WTC11 (cell line): ENCODE measurements at regions not wholly inside any gene's neighbourhood (a gene's known extent, or its start where the extent isn't known, plus 50 kb on each side); places are given as distances from the start of the nearest gene placed in this dataset.

ENCODE experiments used
- ATAC-seq: fragments of 200-7000 bp; cut with Tn5 transposase; 2 replicates; pipeline ENCODE4 v1.10.0; 2021; ENCODE audit warnings: mild to moderate bottlenecking, moderate library complexity
- CTCF ChIA-PET: fragments of 300-600 bp; sonication (Branson Sonifier 250); formaldehyde crosslinking; loops from one replicate; lab custom pipeline; 2021; ENCODE audit warnings: antibody characterized with exemption; lab: Charles Lee
- POLR2A ChIA-PET: fragments of 350-600 bp; sonication (Branson Sonifier 250); formaldehyde crosslinking; loops from one replicate; lab custom pipeline; 2021; ENCODE audit warnings: antibody characterized with exemption; lab: Charles Lee
- DNase-seq: peaks from one replicate; pipeline ENCODE4 v3.0.0; 2021; ENCODE audit warnings: low spot score
- H3K27ac Mint-ChIP-seq: 2 replicates; pipeline ENCODE4 v1.8.0; 2021; ENCODE audit warnings: mixed read lengths
- H3K27me3 Mint-ChIP-seq: 2 replicates; pipeline ENCODE4 v1.8.0; 2021; ENCODE audit warnings: low read depth, mild to moderate bottlenecking, moderate library complexity, mixed read lengths
- H3K36me3 Mint-ChIP-seq: 2 replicates; pipeline ENCODE4 v1.8.0; 2021; ENCODE audit warnings: mixed read lengths
- H3K4me1 Mint-ChIP-seq: 2 replicates; pipeline ENCODE4 v1.8.0; 2022; ENCODE audit warnings: mixed read lengths
- H3K4me3 Mint-ChIP-seq: 2 replicates; pipeline ENCODE4 v1.8.0; 2021; ENCODE audit warnings: mild to moderate bottlenecking, moderate library complexity, mixed read lengths
- H3K9me3 Mint-ChIP-seq: 2 replicates; pipeline ENCODE4 v1.8.0; 2021; ENCODE audit warnings: mixed read lengths
- AR ChIP-seq: fragments of 250-450 bp; sonication (Bioruptor Pico); IDR thresholded peaks from 2 replicates; pipeline ENCODE4 v1.9.0; 2021; ENCODE audit warnings: mild to moderate bottlenecking
- ATF2 ChIP-seq: sonication (generic); formaldehyde crosslinking; IDR thresholded peaks from 2 replicates; pipeline ENCODE4 v1.8.1; 2022; ENCODE audit warnings: low read depth, missing genetic modification reagents, borderline replicate concordance
- CREM ChIP-seq: sonication (generic); formaldehyde crosslinking; IDR thresholded peaks from 2 replicates; pipeline ENCODE4 v1.8.1; 2022; ENCODE audit warnings: mild to moderate bottlenecking, missing genetic modification reagents, moderate library complexity
- E2F1 ChIP-seq: sonication (generic); formaldehyde crosslinking; IDR thresholded peaks from 2 replicates; pipeline ENCODE4 v1.8.0; 2022; ENCODE audit warnings: mild to moderate bottlenecking, missing genetic modification reagents
- E2F5 ChIP-seq: sonication (generic); formaldehyde crosslinking; IDR thresholded peaks from 2 replicates; pipeline ENCODE4 v1.8.1; 2022; ENCODE audit warnings: mild to moderate bottlenecking, moderate library complexity, missing genetic modification reagents
- ERG ChIP-seq: fragments of 250-450 bp; sonication (Bioruptor Pico); IDR thresholded peaks from 2 replicates; pipeline ENCODE4 v1.8.0; 2021; ENCODE audit warnings: mild to moderate bottlenecking
- ETV6 ChIP-seq: sonication (generic); formaldehyde crosslinking; IDR thresholded peaks from 2 replicates; pipeline ENCODE4 v1.8.1; 2022; ENCODE audit warnings: mild to moderate bottlenecking, missing genetic modification reagents
- FOXJ3 ChIP-seq: sonication (generic); formaldehyde crosslinking; IDR thresholded peaks from 2 replicates; pipeline ENCODE4 v1.9.0; 2021; ENCODE audit warnings: missing genetic modification reagents, mild to moderate bottlenecking, borderline replicate concordance
- FOXP4 ChIP-seq: sonication (generic); formaldehyde crosslinking; IDR thresholded peaks from 2 replicates; pipeline ENCODE4 v1.8.0; 2022; ENCODE audit warnings: mild to moderate bottlenecking, missing genetic modification reagents
- JUN ChIP-seq: sonication (generic); formaldehyde crosslinking; IDR thresholded peaks from 2 replicates; pipeline ENCODE4 v1.8.0; 2023; ENCODE audit warnings: mild to moderate bottlenecking, missing genetic modification reagents
- NFYB ChIP-seq: sonication (generic); formaldehyde crosslinking; conservative IDR thresholded peaks from 2 replicates; pipeline ENCODE4 v1.8.0; 2022; ENCODE audit warnings: low read depth, missing genetic modification reagents
- PRDM15 ChIP-seq: sonication (generic); formaldehyde crosslinking; IDR thresholded peaks from 2 replicates; pipeline ENCODE4 v1.8.0; 2022; ENCODE audit warnings: missing genetic modification reagents
- ZBTB21 ChIP-seq: sonication (generic); formaldehyde crosslinking; IDR thresholded peaks from 2 replicates; pipeline ENCODE4 v1.8.1; 2023; ENCODE audit warnings: mild to moderate bottlenecking, missing genetic modification reagents, borderline replicate concordance
- ZMAT4 ChIP-seq: fragments of 250-450 bp; sonication (Bioruptor Pico); IDR thresholded peaks from 2 replicates; pipeline ENCODE4 v1.9.0; 2021; ENCODE audit warnings: mild to moderate bottlenecking
- ZNF219 ChIP-seq: sonication (generic); formaldehyde crosslinking; IDR thresholded peaks from 2 replicates; pipeline ENCODE4 v1.8.0; 2023; ENCODE audit warnings: missing genetic modification reagents, mild to moderate bottlenecking, borderline replicate concordance
- ZNF232 ChIP-seq: sonication (generic); formaldehyde crosslinking; IDR thresholded peaks from 2 replicates; pipeline ENCODE4 v1.8.0; 2022; ENCODE audit warnings: mild to moderate bottlenecking, missing genetic modification reagents
- ZNF317 ChIP-seq: sonication (generic); formaldehyde crosslinking; IDR thresholded peaks from 2 replicates; pipeline ENCODE4 v1.8.1; 2023; ENCODE audit warnings: low read depth, mild to moderate bottlenecking, moderate library complexity, missing genetic modification reagents, borderline replicate concordance

- H3K27ac Mint-ChIP-seq = no peak overlapping the region
- H3K27me3 Mint-ChIP-seq = no peaks in the 10 kb centered on the region; the same call in 1 of the 2 replicates
- CTCF ChIA-PET = no interaction called here
- peaks cover 5% of the 10 kb centered on the region; the same call in 1 of the 2 replicates for H3K9me3 Mint-ChIP-seq
- H3K4me3 Mint-ChIP-seq = no peak overlapping the region
- POLR2A ChIA-PET = no interaction called here
- DNase-seq (no peak), ATAC-seq (no peak)
- H3K36me3 Mint-ChIP-seq = no peaks in the 10 kb centered on the region
- no peak for TF ChIP-seq E2F1
- TF ChIP-seq ERG = no peak
- no peak for TF ChIP-seq PRDM15
- H3K4me1 Mint-ChIP-seq = no peaks in the 10 kb centered on the region
Observed at GRCh38 chr20:19855416-19855815, 97.4 kb downstream of the RIN2 start.

GRCh38 chr20:19858466-19859371 is 100.7 kb downstream of the RIN2 start:
- Mint-ChIP-seq H3K9me3 (peaks cover 15% of the 10 kb centered on the region), H3K27me3 (peaks cover 1% of the 10 kb centered on the region), H3K4me3 (no peak overlapping the region), H3K36me3 (no peaks in the 10 kb centered on the region), H3K4me1 (no peaks in the 10 kb centered on the region), H3K27ac (no peak overlapping the region)
- ATAC-seq = no peak
- DNase-seq = no peak
- ChIA-PET CTCF (no interaction called here), POLR2A (no interaction called here)
- TF ChIP-seq ZNF219 (CRISPR knock-in tag) (no peak), ZNF317 (CRISPR knock-in tag) (no peak), ZBTB21 (no peak), ZNF232 (CRISPR knock-in tag) (no peak), ATF2 (no peak), CREM (CRISPR knock-in tag) (no peak), ZMAT4 (CRISPR knock-in tag) (no peak), FOXJ3 (CRISPR knock-in tag) (no peak), ETV6 (CRISPR knock-in tag) (no peak), JUN (CRISPR knock-in tag) (no peak), AR (CRISPR knock-in tag) (no peak), FOXP4 (CRISPR knock-in tag) (no peak), NFYB (CRISPR knock-in tag) (no peak), E2F5 (no peak)
